Activated T-helper 17 cell treated with anti-CD3 and anti-CD28 coated beads, Interleukin-2, amount 50 U/mL, for 72 hours (primary cell): ENCODE measurements at regions not wholly inside any gene's neighbourhood (a gene's known extent, or its start where the extent isn't known, plus 50 kb on each side); places are given as distances from the start of the nearest gene placed in this dataset.

ENCODE experiments used
- ATAC-seq: fragments of 150-1000 bp; cut with Tn5 transposase; replicated peaks from 2 replicates; pipeline ENCODE4 v1.10.0; 2021; ENCODE audit warnings: mild to moderate bottlenecking, moderate library complexity
- H3K27ac Mint-ChIP-seq: one replicate; pipeline ENCODE4 v1.8.0; 2022; ENCODE audit warnings: mixed read lengths
- H3K27me3 Mint-ChIP-seq: one replicate; pipeline ENCODE4 v1.8.0; 2022; ENCODE audit warnings: mixed read lengths
- H3K36me3 Mint-ChIP-seq: one replicate; pipeline ENCODE4 v1.8.0; 2022; ENCODE audit warnings: low read depth, mild to moderate bottlenecking, mixed read lengths
- H3K4me1 Mint-ChIP-seq: one replicate; pipeline ENCODE4 v1.8.0; 2022; ENCODE audit warnings: mixed read lengths
- H3K4me3 Mint-ChIP-seq: one replicate; pipeline ENCODE4 v1.8.0; 2022; ENCODE audit warnings: mild to moderate bottlenecking, mixed read lengths
- H3K9me3 Mint-ChIP-seq: one replicate; pipeline ENCODE4 v1.8.0; 2022; ENCODE audit warnings: mixed read lengths

GRCh38 chr19:31519256-31519655 is 170.0 kb upstream of the TSHZ3 start:
- H3K27ac Mint-ChIP-seq: no peak overlapping the region
- no peaks in the 10 kb centered on the region for H3K4me1 Mint-ChIP-seq
- H3K36me3 Mint-ChIP-seq: no peaks in the 10 kb centered on the region
- ATAC-seq: no peak
- H3K9me3 Mint-ChIP-seq: no peaks in the 10 kb centered on the region
- no peak overlapping the region for H3K4me3 Mint-ChIP-seq
- H3K27me3 Mint-ChIP-seq: no peaks in the 10 kb centered on the region

- no peaks in the 10 kb centered on the region for H3K27me3 Mint-ChIP-seq
- H3K27ac Mint-ChIP-seq: no peak overlapping the region
- H3K9me3 Mint-ChIP-seq: no peaks in the 10 kb centered on the region
- ATAC-seq: no peak
- H3K36me3 Mint-ChIP-seq: no peaks in the 10 kb centered on the region
- no peak overlapping the region for H3K4me3 Mint-ChIP-seq
- H3K4me1 Mint-ChIP-seq: no peaks in the 10 kb centered on the region
Observed at GRCh38 chr19:31519908-31520307, 170.7 kb upstream of the TSHZ3 start.

DNA sequence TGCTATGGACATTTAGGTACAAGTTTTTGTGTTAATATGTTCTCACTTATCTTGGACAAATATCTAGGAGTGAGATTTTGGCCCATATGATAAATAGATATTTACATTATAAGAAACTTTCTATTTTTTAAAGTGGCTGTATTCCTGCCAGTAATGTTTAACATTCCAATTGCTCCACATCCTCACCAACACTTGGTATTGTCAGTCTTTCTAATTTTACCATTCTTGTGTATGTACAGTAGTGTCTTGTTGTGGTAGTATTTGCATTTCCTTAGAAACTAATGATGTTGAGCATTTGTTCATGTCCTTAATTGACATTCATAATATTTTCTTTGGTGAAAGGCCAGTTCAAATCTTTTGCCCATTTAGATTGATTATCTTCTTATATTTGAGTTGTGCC is 171.4 kb upstream of the TSHZ3 start:
- no peak for ATAC-seq
- no peaks in the 10 kb centered on the region for H3K36me3 Mint-ChIP-seq

DNA sequence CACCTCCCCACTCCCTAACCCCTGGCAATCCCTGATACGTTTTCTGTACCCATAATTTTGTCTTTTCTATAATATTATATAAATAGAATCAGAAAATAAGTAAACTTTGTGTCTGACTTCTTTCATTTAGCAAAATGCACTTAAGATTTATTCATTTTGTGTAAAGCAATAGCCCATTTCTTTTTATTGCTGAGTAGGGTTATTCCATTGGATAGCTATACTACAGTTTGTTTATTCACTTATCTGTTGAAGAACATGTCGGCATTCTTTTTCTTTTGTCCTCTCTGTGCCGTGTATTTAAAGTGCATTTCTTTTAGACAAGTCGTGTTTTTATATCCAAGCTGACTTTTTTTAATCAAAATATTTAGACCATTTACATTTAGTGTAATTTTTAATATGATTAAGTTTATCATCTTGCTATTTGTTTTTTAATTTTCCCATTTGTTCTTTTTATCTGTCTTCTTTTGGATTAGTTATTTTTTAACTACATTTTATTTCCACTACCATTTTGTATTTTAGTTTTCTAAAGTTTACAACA is 176.4 kb upstream of the TSHZ3 start:
- Mint-ChIP-seq H3K27ac (no peak overlapping the region), H3K36me3 (no peaks in the 10 kb centered on the region), H3K9me3 (peaks cover 10% of the 10 kb centered on the region), H3K27me3 (peaks cover 11% of the 10 kb centered on the region), H3K4me1 (no peaks in the 10 kb centered on the region), H3K4me3 (no peak overlapping the region)
- ATAC-seq: no peak

More for the DNA sequence above, 171.4 kb upstream of the TSHZ3 start:
- Mint-ChIP-seq H3K27me3 (peaks cover 5% of the 10 kb centered on the region), H3K4me3 (no peak overlapping the region), H3K9me3 (peaks cover 5% of the 10 kb centered on the region), H3K4me1 (no peaks in the 10 kb centered on the region), H3K27ac (no peak overlapping the region)

DNA sequence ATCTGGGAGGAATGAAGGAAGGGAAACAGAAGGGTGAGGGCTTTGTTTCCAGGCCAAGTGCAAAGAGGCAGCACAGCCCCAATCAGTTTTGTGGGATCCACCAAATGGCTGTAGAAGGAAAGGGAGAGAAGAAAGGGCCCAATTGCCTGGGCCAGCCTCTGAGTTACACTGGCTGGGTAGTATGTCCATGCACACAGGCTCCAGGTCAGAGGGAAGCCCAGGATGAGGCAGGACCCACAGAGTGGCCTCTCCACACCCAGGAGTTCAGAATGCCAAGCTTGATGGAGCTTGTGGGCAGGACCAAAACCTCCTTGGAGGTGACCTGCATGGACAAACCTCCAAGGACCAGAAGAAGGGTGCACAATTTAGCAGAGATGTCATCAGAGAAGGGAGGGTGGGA is 178.2 kb upstream of the TSHZ3 start:
- peaks cover 16% of the 10 kb centered on the region for H3K27me3 Mint-ChIP-seq
- H3K27ac Mint-ChIP-seq: no peak overlapping the region
- H3K36me3 Mint-ChIP-seq: no peaks in the 10 kb centered on the region
- no peak overlapping the region for H3K4me3 Mint-ChIP-seq
- no peaks in the 10 kb centered on the region for H3K4me1 Mint-ChIP-seq
- no peak for ATAC-seq
- peaks cover 10% of the 10 kb centered on the region for H3K9me3 Mint-ChIP-seq

- Mint-ChIP-seq H3K27me3 (peaks cover 16% of the 10 kb centered on the region), H3K27ac (no peak overlapping the region), H3K36me3 (no peaks in the 10 kb centered on the region), H3K9me3 (peaks cover 10% of the 10 kb centered on the region), H3K4me3 (no peak overlapping the region), H3K4me1 (no peaks in the 10 kb centered on the region)
- no peak for ATAC-seq
Observed at GRCh38 chr19:31528261-31528660, 179.0 kb upstream of the TSHZ3 start.

GRCh38 chr19:31529121-31529520 is 179.9 kb upstream of the TSHZ3 start:
- Mint-ChIP-seq H3K27ac (no peak overlapping the region), H3K27me3 (peaks cover 16% of the 10 kb centered on the region), H3K4me1 (no peaks in the 10 kb centered on the region), H3K9me3 (peaks cover 10% of the 10 kb centered on the region), H3K4me3 (no peak overlapping the region), H3K36me3 (no peaks in the 10 kb centered on the region)
- no peak for ATAC-seq

DNA sequence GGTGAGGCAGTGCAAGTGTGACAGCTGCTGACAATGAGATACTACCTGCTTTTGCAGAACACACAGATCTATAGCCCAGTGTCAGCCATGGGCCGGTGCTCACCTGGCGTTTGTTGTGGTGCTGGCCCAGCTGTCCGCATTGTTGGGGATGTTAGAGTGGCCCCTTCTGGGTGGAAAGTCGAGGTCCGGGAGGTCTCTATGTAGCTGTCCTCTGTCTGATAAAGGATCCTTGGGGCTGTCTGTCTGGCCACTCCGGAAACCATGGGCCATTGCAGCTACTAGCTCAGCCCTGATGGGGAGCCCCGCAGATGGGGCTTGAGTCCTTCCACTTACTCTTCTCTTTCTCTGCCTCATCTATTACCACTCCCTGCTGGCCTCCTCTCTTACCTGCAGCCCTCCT is 181.5 kb upstream of the TSHZ3 start:
- H3K27me3 Mint-ChIP-seq: peaks cover 10% of the 10 kb centered on the region
- no peaks in the 10 kb centered on the region for H3K36me3 Mint-ChIP-seq
- H3K4me1 Mint-ChIP-seq: no peaks in the 10 kb centered on the region
- ATAC-seq: no peak
- H3K9me3 Mint-ChIP-seq: peaks cover 5% of the 10 kb centered on the region
- no peak overlapping the region for H3K27ac Mint-ChIP-seq
- H3K4me3 Mint-ChIP-seq: no peak overlapping the region

DNA sequence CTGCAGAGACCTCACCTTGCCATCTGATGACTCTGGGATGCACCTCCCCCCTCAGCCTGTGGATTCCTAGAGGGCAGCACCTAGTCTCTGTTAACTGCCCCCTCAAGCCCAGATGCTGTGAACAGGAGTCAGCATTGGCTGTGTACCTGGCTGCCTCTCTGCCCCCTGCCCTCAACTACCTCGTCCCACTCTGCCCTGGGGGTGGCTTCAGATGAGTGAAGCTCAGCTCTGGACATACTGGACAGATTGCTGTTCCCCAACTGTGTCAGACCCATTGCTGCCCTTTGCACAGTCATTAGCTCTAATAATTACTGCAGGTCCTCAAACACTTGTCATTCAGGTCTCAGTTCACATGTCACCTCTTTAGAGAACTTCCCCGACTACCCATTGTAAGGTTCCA is 182.1 kb upstream of the TSHZ3 start:
- H3K27ac Mint-ChIP-seq: no peak overlapping the region
- ATAC-seq: no peak
- peaks cover 5% of the 10 kb centered on the region for H3K9me3 Mint-ChIP-seq
- H3K27me3 Mint-ChIP-seq: peaks cover 7% of the 10 kb centered on the region
- H3K4me1 Mint-ChIP-seq: no peaks in the 10 kb centered on the region
- H3K4me3 Mint-ChIP-seq: no peak overlapping the region
- no peaks in the 10 kb centered on the region for H3K36me3 Mint-ChIP-seq

- H3K36me3 Mint-ChIP-seq: no peaks in the 10 kb centered on the region
- H3K27me3 Mint-ChIP-seq: peaks cover 7% of the 10 kb centered on the region
- ATAC-seq: no peak
- H3K4me1 Mint-ChIP-seq: no peaks in the 10 kb centered on the region
- H3K27ac Mint-ChIP-seq: no peak overlapping the region
- H3K4me3 Mint-ChIP-seq: no peak overlapping the region
- peaks cover 4% of the 10 kb centered on the region for H3K9me3 Mint-ChIP-seq
Observed at GRCh38 chr19:31532034-31532433, 182.8 kb upstream of the TSHZ3 start.

DNA sequence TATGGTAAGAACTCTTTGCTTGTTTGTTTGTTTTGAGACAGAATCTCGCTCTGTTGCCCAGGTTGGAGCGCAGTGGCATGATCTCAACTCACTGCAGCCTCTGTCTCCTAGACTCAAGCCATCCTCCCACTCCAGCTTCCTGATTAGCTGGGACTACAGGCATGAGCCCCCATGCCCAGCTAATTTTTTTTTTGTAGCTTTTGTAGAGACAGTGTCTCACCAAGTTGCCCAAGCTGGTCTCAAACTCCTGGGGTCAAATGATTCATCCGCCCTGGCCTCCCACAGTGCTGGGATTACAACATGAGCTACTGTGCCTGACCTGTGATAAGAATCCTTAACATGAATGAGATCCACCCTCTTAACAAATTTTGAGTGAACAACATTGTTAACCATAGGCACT is 183.9 kb upstream of the TSHZ3 start:
- Mint-ChIP-seq H3K4me1 (no peaks in the 10 kb centered on the region), H3K36me3 (no peaks in the 10 kb centered on the region), H3K4me3 (no peak overlapping the region), H3K27me3 (peaks cover 7% of the 10 kb centered on the region), H3K27ac (no peak overlapping the region), H3K9me3 (peaks cover 3% of the 10 kb centered on the region)
- ATAC-seq: no peak

DNA sequence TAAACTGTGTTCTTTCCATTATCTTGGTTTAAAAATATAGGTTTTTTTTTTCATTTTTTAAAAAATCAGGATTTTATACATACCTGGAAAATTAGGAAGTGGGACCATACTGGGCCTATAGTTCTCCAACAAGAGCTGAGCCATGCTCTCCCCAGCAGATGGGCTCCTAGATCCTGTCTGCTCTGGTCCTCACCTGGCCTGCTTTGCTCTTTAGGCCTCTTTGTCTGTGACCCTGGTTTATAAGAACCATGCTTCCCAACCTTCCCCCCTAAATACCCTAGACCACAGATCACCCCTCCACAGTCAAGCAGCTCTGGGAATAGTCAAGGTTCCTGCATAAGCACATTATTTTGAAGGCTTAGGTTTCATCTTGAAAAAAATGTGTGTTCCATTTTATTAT is 185.0 kb upstream of the TSHZ3 start:
- Mint-ChIP-seq H3K36me3 (no peaks in the 10 kb centered on the region), H3K27ac (no peak overlapping the region), H3K27me3 (peaks cover 7% of the 10 kb centered on the region), H3K4me1 (no peaks in the 10 kb centered on the region), H3K4me3 (no peak overlapping the region), H3K9me3 (peaks cover 4% of the 10 kb centered on the region)
- ATAC-seq: no peak

GRCh38 chr19:31534786-31535657 is 185.8 kb upstream of the TSHZ3 start:
- no peak overlapping the region for H3K4me3 Mint-ChIP-seq
- H3K27me3 Mint-ChIP-seq: peaks cover 5% of the 10 kb centered on the region
- H3K9me3 Mint-ChIP-seq: peaks cover 4% of the 10 kb centered on the region
- H3K36me3 Mint-ChIP-seq: no peaks in the 10 kb centered on the region
- H3K4me1 Mint-ChIP-seq: no peaks in the 10 kb centered on the region
- no peak for ATAC-seq
- H3K27ac Mint-ChIP-seq: no peak overlapping the region

DNA sequence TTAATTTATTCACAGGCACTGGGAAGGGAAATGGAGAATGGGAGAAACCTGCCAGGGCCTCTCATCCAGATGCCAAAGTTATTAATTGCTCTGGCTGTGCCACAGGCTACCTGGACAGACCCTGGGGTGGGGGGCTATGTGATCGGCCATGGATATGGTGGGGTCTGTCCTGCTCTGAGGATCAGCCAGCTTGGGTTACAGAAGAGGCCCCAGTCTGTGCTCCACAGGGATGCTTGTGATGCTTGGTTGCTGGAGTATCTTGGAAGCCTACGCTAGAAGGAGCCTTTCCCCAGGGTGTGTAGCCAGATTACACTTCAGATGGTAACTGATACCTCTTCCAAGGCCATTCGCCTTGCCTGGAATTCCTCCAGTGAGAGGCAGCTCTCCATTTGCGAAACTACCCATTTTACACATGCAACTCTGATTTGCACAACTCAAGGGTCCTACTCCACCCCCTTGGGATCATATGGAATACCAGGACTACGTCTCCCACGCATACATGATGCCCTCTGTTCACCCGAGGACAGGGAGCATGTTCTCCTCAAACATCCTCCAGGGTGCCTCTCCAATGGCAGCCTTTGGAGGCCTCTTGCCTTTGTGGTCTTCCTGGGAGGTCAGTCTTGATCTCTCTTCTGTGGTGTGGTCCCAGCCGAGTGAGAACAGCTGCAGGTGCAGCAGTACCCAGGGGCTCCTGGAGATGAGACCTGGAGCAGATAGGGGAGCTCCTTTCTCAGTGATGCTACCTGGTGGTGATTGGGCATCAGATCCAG is 186.6 kb upstream of the TSHZ3 start:
- Mint-ChIP-seq H3K27ac (no peak overlapping the region), H3K9me3 (peaks cover 4% of the 10 kb centered on the region), H3K4me3 (no peak overlapping the region), H3K4me1 (no peaks in the 10 kb centered on the region), H3K36me3 (no peaks in the 10 kb centered on the region), H3K27me3 (peaks cover 7% of the 10 kb centered on the region)
- no peak for ATAC-seq

DNA sequence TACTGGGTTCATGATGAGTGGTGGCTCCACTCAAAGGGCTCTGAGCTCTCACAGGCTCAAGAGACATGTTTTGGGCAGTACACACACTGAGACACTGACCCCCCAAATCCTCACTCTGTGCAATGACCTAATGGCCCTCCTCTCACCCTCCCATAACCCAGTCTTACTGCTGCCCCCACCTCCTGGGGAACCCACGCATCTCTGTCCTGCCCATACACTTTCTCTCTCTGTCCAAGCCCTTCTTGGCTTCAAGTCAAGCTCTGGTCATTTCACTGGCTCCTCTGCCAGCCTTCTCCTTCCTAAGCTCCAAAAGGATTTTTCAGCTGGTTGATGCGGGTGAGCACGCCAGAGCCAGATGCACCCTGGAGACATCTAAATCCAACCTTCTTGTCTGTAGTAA is 187.9 kb upstream of the TSHZ3 start:
- no peaks in the 10 kb centered on the region for H3K36me3 Mint-ChIP-seq
- no peak overlapping the region for H3K27ac Mint-ChIP-seq
- no peaks in the 10 kb centered on the region for H3K4me1 Mint-ChIP-seq
- H3K4me3 Mint-ChIP-seq: no peak overlapping the region
- peaks cover 14% of the 10 kb centered on the region for H3K27me3 Mint-ChIP-seq
- no peak for ATAC-seq
- H3K9me3 Mint-ChIP-seq: peaks cover 4% of the 10 kb centered on the region
